Gastroesophageal sphincter (tissue), 4 donors: ENCODE measurements at regions not wholly inside any gene's neighbourhood (a gene's known extent, or its start where the extent isn't known, plus 50 kb on each side); places are given as distances from the start of the nearest gene placed in this dataset.

Experiments used
- ATAC-seq: fragments of 150-250 bp; one replicate; pipeline ENCODE4 v1.9.1; 2016; ENCODE audit warnings: mild to moderate bottlenecking, moderate library complexity
- H3K27ac ChIP-seq, 4 donors: fragments of 200-600 bp; sonication (generic) in 3 of 4; 1 replicate in 3 of 4; 2 replicates in 1 of 4; pipeline ENCODE4 v1.5.1; 2016 to 2019
- H3K27me3 ChIP-seq: fragments of 200-600 bp; sonication (generic); one replicate; pipeline ENCODE4 v1.5.1; 2019
- H3K36me3 ChIP-seq, 2 donors: fragments of 200-600 bp; sonication (generic); one replicate each; pipeline ENCODE4 v1.5.1; 2019; ENCODE audit warnings: control low read depth in 1 of 2
- H3K4me1 ChIP-seq, 3 donors: fragments of 200-600 bp; sonication (generic); 1 replicate in 2 of 3; 2 replicates in 1 of 3; pipeline ENCODE4 v1.5.1; 2016 to 2019; ENCODE audit warnings: control low read depth in 2 of 3
- H3K4me3 ChIP-seq, 2 donors: fragments of 200-600 bp; sonication (generic); one replicate each; pipeline ENCODE4 v1.5.1; 2019; ENCODE audit warnings: mild to moderate bottlenecking in 1 of 2, moderate library complexity in 1 of 2
- H3K9me3 ChIP-seq, 3 donors: fragments of 200-600 bp; sonication (generic); one replicate each; pipeline ENCODE4 v1.5.1; 2017 to 2019; ENCODE audit warnings: control low read depth in 2 of 3
- CTCF ChIP-seq, 4 experiments: fragments of 200-600 bp in 2 of 4; fragments of 450-650 bp in 2 of 4; sonication (generic) in 1 of 4; IDR thresholded peaks; one replicate each; pipeline ENCODE4 v1.5.1; 2017 to 2019; ENCODE audit warnings: antibody characterized with exemption in 4 of 4, mild to moderate bottlenecking in 2 of 4, moderate library complexity in 2 of 4
- EP300 ChIP-seq: sonication (generic); formaldehyde crosslinking; IDR thresholded peaks from one replicate; pipeline ENCODE4 v1.6.1; 2017; ENCODE audit warnings: antibody characterized with exemption, mild to moderate bottlenecking
- POLR2A ChIP-seq, 2 donors: fragments of 450-650 bp; IDR thresholded peaks; one replicate each; pipeline ENCODE4 v1.6.1; 2017; ENCODE audit warnings: antibody characterized with exemption in 2 of 2, mild to moderate bottlenecking in 2 of 2, moderate library complexity in 1 of 2
- POLR2AphosphoS5 ChIP-seq: sonication (generic); formaldehyde crosslinking; IDR thresholded peaks from one replicate; pipeline ENCODE4 v1.6.1; 2017; ENCODE audit warnings: antibody characterized with exemption
- WGBS, 2 donors: methylation state at CpG; one replicate each; pipeline ENCODE4 v1.1.5; 2018; ENCODE audit warnings: low coverage in 1 of 2; 5-methylcytosine and 5-hydroxymethylcytosine counted together

GRCh38 chr12:126667339-126667738 is 1599.6 kb upstream of the TMEM132C start:
- H3K4me1 ChIP-seq = no peaks in the 10 kb centered on the region
- H3K9me3 ChIP-seq = peaks cover 0 to 6% (median 0%) of the 10 kb centered on the region in 3 donors
- no peak overlapping the region for H3K4me3 ChIP-seq
- ATAC-seq = no peak
- H3K36me3 ChIP-seq = no peaks in the 10 kb centered on the region
- TF ChIP-seq CTCF (IDR thresholded peaks at IDR 0.05) (no peak), POLR2AphosphoS5 (no peak), POLR2A (IDR thresholded peaks at IDR 0.05) (no peak), EP300 (no peak)
- no peak overlapping the region for H3K27ac ChIP-seq
- WGBS, 2 donors = 56 to 59% methylated on average over 3 to 4 of the region's 4 CpGs
- H3K27me3 ChIP-seq = no peaks in the 10 kb centered on the region

- peak; percentile 53 for ATAC-seq
- TF ChIP-seq EP300 (no peak), POLR2AphosphoS5 (no peak), CTCF (IDR thresholded peaks at IDR 0.05) (no peak), POLR2A (IDR thresholded peaks at IDR 0.05) (no peak)
- H3K27me3 ChIP-seq = no peaks in the 10 kb centered on the region
- H3K27ac ChIP-seq = no peak overlapping the region
- H3K36me3 ChIP-seq = no peaks in the 10 kb centered on the region
- WGBS, 2 donors = 86 to 88% methylated on average over 1 of the region's 1 CpG
- no peaks in the 10 kb centered on the region for H3K4me1 ChIP-seq
- H3K9me3 ChIP-seq = peaks cover 0 to 5% (median 0%) of the 10 kb centered on the region in 3 donors
- H3K4me3 ChIP-seq = no peak overlapping the region
Observed at GRCh38 chr12:126668538-126668937, 1598.4 kb upstream of the TMEM132C start.

DNA sequence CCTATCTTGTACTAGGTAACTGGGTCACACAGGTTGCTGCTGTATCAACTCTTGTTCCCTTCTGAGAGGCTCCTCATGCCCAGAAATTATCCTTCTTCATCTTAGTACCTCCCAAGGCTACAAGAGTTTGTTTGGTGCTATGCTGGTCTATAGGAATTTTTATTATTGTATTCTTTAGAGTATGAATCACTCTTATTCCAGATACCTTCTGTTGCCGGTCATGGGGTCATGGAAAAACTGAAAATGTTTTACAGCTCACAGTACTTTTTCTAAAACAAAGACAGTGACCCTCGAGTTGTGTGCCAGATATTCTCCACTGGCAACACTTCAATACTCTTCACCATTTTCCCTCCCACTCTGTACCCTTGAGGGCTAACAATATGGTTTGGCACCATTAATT is 1598.0 kb upstream of the TMEM132C start:
- 44 to 45% methylated on average over 2 of the region's 2 CpGs for WGBS, 2 donors
- Histone ChIP-seq H3K4me1 (no peaks in the 10 kb centered on the region), H3K9me3 (peaks cover 0 to 6% (median 0%) of the 10 kb centered on the region in 3 donors), H3K27me3 (no peaks in the 10 kb centered on the region), H3K27ac (no peak overlapping the region), H3K4me3 (no peak overlapping the region), H3K36me3 (no peaks in the 10 kb centered on the region)
- no peak for TF ChIP-seq CTCF (IDR thresholded peaks at IDR 0.05)
- TF ChIP-seq POLR2AphosphoS5 = no peak
- TF ChIP-seq EP300 = no peak
- TF ChIP-seq POLR2A (IDR thresholded peaks at IDR 0.05) = no peak
- no peak for ATAC-seq

GRCh38 chr12:126676434-126676833 is 1590.5 kb upstream of the TMEM132C start:
- Histone ChIP-seq H3K27ac (no peak overlapping the region), H3K36me3 (no peaks in the 10 kb centered on the region), H3K4me1 (no peaks in the 10 kb centered on the region), H3K4me3 (no peak overlapping the region), H3K27me3 (no peaks in the 10 kb centered on the region), H3K9me3 (peaks cover 0 to 6% (median 0%) of the 10 kb centered on the region in 3 donors)
- TF ChIP-seq POLR2AphosphoS5 (no peak), POLR2A (IDR thresholded peaks at IDR 0.05) (no peak), EP300 (no peak), CTCF (IDR thresholded peaks at IDR 0.05) (no peak)
- ATAC-seq = no peak

GRCh38 chr12:126681676-126682075 is 1585.3 kb upstream of the TMEM132C start:
- no peak overlapping the region for H3K4me3 ChIP-seq
- TF ChIP-seq POLR2AphosphoS5 (no peak), POLR2A (IDR thresholded peaks at IDR 0.05) (no peak), EP300 (no peak), CTCF (IDR thresholded peaks at IDR 0.05) (no peak)
- no peak for ATAC-seq
- WGBS, 2 donors = 58 to 65% methylated on average over 2 of the region's 2 CpGs
- no peak overlapping the region for H3K27ac ChIP-seq
- no peaks in the 10 kb centered on the region for H3K4me1 ChIP-seq
- H3K9me3 ChIP-seq = no peaks in the 10 kb centered on the region
- H3K27me3 ChIP-seq = no peaks in the 10 kb centered on the region
- H3K36me3 ChIP-seq = no peaks in the 10 kb centered on the region
